GM18502 (cell line): ENCODE measurements at regions not wholly inside any gene's neighbourhood (a gene's known extent, or its start where the extent isn't known, plus 50 kb on each side); places are given as distances from the start of the nearest gene placed in this dataset.
"Not testable (repeated sequence)": the region's sequence is repeated elsewhere in the genome, so short reads cannot be mapped to it uniquely, and the experiment has no call there.

ENCODE experiments used
- ATAC-seq: cut with Tn5 transposase; IDR thresholded peaks from one replicate; pipeline ENCODE4 v1.9.1; 2021; ENCODE audit warnings: mild to moderate bottlenecking; ENCODE audit not compliant: unreplicated experiment, poor library complexity

DNA sequence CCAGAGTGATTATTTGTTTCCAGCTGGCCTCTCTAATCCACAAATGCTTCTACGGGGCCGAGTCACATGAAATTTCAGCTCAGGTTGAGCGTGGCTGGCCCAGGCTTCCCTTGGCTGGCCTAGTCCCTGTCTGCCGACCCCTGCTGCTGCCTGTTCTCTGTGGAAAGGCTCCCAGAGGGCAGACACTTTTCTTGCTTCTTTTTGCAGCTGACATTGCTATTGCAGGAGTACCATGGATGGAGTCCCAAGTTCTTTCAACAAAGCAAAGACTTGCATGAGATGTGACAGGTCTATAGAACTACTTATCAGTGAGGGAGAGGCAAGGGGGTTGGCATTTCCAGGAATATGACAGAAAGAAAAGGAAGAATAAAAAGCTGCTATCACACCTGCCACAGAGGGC lies 287.4 kb upstream of the ARRDC3 start:
- ATAC-seq, result no peak

- no peak for ATAC-seq
These were observed 287.0 kb upstream of the ARRDC3 start for GRCh38 chr5:91670122-91670521.

GRCh38 chr5:91668261-91668660 lies 285.1 kb upstream of the ARRDC3 start:
- ATAC-seq, result no peak

- no peak for ATAC-seq
These were observed 269.6 kb upstream of the ARRDC3 start for GRCh38 chr5:91652678-91653077.

DNA sequence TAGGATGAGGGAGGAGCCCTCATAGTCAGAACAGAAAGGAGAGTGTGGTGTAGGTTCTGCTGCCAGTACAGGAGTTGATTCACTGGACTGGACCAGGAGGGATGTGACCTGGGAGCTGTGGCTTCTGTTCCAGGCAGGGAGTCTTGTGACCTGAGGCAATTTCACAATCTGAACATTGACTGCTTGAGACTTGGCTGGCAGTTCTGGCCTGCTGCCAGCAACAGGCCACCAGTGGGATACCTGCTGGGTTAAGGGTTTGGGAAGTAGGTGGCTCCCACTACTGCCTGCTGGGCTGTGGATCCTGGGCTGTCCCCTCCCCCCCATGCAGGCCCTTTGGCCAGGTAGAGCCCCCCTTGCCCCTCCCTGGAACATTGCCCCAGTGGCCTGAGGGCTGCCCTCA lies 268.6 kb upstream of the ARRDC3 start:
- no peak for ATAC-seq

DNA sequence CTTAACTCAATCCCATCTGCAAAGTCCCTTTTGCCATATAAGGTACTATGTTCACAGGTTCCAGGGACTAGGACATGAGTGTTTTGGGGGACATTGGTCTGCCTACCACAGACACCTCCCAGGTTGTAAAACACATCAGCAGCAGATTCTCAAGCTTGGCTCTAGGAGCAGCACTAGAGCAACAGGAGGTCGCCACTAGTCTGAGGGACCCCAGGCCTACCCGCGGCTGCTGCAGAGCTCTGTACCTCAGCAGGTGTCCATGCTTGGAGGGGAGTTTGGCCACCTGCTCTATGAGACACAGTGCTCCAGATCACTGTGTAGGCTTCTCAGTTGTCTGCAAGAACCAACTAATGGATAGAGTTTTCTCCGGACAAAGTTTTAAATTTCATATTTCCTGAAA lies 262.2 kb upstream of the ARRDC3 start:
- no peak for ATAC-seq

DNA sequence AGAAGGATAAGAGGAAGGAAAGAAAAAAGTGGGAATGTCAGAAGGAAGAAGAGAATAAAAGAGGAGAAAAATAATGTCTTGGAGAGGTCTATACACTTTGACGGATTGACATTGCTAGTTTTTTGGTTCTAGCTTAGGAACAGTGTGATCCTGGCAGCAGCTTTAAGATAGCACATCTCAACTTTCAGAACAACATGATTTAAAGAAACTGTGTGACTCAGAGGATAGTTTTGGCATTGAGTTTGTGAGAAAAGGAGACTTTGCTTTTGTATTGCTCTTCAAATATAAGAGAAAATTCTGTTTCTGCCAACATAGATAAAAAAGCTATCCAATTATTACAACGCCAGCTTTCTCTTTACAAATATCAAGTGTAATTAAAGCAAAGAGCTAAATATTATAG lies 260.7 kb upstream of the ARRDC3 start:
- no peak for ATAC-seq

DNA sequence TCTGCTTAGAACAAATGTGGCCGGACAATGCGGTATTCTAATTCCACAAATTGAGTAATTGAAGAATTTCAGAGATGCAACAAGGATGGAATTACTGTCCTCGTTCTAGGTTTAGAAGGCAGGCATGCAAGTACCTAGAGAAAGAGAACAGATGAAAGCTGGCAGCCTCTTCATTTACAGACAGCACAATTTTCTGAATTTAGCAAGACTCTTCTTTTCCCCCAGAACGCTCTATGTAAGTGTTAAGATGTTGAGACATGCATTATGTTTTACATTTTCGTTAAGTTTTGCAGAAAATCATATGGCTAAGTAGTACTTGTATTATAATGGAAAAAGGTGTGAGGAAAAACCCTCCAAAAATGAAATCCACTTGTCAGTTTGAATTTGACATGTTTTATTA lies 259.5 kb upstream of the ARRDC3 start:
- ATAC-seq, result no peak

GRCh38 chr5:91641730-91642350 lies 258.7 kb upstream of the ARRDC3 start:
- peak; percentile 67 for ATAC-seq

- ATAC-seq, result no peak
These were observed 256.6 kb upstream of the ARRDC3 start for GRCh38 chr5:91639744-91640143.

DNA sequence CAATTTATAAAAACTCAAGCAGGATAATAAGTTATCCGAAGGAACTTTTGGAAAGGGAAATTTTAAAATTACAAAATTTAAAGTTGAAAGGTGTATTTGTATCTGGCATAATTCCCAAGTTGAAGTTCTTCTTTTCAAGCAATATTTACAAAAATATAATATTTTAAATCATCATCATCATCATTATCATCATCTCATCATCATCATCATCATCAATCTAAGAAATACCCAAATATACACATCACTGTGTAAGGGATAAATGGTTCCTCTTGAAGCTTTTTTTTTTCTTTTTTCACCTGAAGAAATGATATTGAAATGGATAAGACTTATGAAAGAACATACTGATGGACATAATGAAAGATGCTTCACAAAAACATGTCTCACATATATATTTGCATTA lies 254.9 kb upstream of the ARRDC3 start:
- no peak for ATAC-seq

DNA sequence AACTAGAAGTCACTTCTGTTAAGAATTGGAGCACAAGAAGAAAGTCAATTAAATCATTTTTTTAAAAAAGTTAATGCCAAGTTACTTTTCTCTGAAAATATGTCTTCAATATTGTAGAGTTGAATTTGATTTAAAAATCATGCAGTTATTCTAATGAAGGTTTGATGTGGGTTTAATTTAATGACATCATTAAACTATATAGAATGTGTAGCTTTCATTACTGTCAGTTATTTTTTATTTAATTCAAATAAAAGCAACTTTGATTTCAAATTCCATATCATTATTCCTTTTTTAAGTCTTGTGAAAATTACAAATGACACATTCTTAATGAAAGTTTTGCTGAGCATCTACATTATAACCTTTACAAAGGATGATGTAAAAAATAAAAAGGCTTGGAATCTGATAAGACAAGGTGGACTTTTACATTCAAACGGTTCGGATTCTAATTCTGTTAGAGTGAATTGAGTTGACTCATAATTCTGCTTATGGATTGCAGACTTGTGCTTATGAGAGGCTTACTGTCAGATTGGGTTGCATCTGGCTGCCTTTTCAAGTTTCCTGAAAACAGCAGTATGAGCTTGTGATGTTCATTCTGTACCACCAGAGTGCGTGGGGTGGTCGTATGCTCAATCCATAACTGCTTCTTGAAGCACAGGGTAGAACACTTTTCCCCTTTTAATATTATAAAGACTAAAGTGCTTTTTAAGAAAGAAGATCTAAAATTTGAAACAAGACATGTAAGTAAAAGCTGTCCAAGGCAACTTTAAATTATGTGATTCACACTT lies 253.0 kb upstream of the ARRDC3 start:
- no peak for ATAC-seq

DNA sequence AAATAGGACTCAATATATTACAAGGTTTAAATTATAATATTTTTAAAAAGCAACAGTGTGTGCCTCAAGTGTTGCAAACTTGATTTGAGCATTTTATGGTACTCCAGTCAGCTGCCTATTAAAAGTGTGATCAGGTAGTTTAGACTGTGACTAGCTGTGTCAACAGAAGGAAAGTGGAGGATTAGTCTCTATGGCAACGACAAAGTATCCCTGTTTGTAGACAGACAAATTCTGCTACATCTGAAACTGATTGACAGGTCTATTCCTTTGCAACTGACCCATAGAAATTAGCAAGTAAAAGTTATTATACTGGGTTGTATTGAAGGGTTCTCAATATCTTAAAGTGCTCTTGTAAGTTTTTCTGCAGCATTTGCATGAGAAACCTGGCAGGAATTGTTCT lies 249.8 kb upstream of the ARRDC3 start:
- ATAC-seq, result no peak

DNA sequence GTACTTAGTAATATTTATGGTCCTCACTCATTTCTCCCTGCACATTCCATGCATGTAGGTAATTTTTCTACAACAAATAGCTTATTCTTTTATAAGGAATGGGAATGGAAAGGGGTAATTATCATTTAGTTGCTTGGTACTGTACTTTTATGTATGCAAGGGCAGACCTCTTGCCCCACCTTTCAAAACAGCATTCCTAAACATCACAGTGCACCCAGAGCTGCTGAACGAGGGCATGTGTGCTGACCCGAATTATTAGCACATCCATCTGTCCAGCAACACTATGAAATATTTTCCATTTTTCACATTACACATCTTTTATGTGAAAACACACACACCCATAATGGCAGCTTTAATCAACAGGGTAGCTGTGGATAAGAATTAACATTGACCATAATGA lies 228.6 kb upstream of the ARRDC3 start:
- no peak for ATAC-seq

DNA sequence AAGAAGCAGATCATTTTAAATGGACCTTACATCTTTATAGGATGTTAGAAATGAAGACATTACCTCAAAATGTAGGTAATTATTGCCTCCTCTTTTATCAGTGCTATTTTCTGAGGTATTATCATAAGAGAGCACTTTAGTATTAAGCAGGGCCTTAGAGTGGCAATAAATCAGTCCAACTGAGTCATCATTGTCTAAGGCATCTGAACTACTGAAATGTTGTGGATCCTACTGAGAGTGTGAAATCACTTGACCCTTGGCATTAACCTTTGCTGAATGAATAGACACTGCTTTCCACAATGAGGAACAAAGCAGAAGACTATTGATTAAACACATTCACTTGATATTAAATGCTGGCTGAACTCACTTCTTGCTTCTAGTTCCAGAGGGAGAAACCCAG lies 224.6 kb upstream of the ARRDC3 start:
- ATAC-seq, result no peak

DNA sequence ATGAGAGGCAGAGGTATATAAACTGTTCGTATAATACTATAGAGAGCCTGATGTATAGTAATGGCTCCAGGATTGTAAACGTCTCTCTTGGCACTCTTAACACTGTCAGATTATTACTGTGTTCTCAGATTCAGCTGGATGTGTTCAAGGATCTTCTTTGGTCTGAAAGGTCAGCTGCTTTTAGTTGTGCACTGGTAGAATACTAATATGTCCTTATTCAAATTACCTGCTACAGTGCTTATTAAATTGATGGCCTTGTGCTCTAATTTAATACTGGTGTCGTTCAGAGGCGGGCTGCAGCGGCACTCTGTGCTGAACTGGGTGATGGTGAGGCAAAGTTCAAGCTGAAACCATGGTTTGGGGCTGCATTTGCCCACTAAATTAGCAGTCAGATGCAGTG lies 216.7 kb upstream of the ARRDC3 start:
- ATAC-seq, result no peak

- no peak for ATAC-seq
These were observed 215.1 kb upstream of the ARRDC3 start for GRCh38 chr5:91598216-91598615.

DNA sequence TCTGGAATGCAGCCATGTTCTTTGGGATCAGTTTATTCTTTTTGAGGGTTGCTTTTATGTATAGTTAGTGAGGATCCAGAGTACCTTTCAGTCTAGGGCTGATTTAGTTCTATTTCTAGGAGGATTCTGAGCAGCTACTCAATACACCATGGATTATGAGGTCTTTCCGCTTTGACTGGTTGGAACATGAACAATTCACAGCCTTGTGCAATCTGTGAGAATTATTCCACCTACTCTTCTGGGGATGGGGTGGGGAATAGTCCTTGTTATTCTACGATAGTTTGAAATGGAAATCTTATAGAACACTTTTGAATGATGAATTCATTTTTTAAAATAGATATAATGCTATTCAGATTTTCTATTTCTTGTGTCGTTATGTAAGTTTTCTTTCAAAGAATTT lies 212.3 kb upstream of the ARRDC3 start:
- ATAC-seq, result no peak

GRCh38 chr5:91591076-91591475 lies 208.0 kb upstream of the ARRDC3 start:
- no peak for ATAC-seq

DNA sequence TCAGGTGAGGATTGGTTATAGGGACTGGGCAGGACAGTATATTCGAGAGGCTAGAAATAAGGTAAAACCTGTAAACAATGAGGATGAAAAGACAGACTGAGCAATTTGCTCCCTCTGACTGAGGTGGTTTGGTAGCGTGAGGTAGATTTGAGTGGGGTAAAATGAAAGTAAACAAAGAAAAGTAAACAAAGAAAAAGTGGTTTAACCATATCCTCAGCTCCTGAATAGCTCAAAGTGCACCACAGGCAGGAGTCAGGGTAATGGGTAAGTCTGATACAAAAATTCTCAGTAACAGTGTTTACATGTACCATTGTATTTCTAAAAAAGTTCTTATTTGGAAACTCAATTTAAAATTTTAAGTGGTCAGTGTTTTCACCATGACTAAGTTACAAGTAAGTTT lies 203.1 kb upstream of the ARRDC3 start:
- ATAC-seq, result no peak

DNA sequence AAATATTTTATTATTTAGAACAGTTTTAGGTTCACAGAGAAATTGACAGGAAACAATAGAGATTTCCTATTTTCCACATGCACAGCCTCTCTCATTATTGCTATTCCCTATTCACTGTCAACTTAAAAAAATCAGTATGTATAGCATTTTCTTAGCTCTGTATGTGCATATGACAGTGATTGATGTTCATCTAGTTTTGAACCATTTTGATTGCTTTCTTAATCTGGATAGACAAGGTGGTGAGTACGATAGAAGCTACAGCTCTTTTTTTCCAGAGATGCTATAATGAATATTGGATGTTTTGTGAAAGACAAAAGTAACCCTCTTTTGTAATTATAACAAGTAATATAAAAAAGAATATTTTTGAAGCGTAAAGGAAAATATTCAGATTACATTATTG lies 201.2 kb upstream of the ARRDC3 start:
- ATAC-seq, result no peak

- ATAC-seq, result not testable (repeated sequence)
These were observed 182.9 kb upstream of the ARRDC3 start for GRCh38 chr5:91566012-91566411.
